Lower leg skin (tissue), 4 donors: ENCODE measurements at regions not wholly inside any gene's neighbourhood (a gene's known extent, or its start where the extent isn't known, plus 50 kb on each side); places are given as distances from the start of the nearest gene placed in this dataset.

Experiments used
- DNase-seq, 2 donors: peaks; one replicate each; pipeline ENCODE4 v3.0.0-alpha.2; 2019; ENCODE audit warnings: low spot score in 2 of 2
- H3K4me3 ChIP-seq: fragments of 200-600 bp; sonication (generic); 2 replicates; pipeline ENCODE4 v1.5.1; 2017; ENCODE audit warnings: mild to moderate bottlenecking, low read depth; ENCODE audit not compliant: poor library complexity, severe bottlenecking
- CTCF ChIP-seq, 3 donors: fragments of 450-650 bp; IDR thresholded peaks; one replicate each; pipeline ENCODE4 v1.5.1; 2016; ENCODE audit warnings: antibody characterized with exemption in 3 of 3, mild to moderate bottlenecking in 3 of 3, moderate library complexity in 2 of 3
- POLR2A ChIP-seq, 2 donors: fragments of 450-650 bp; IDR thresholded peaks; one replicate each; pipeline ENCODE4 v1.6.1; 2016 to 2017; ENCODE audit warnings: antibody characterized with exemption in 2 of 2, mild to moderate bottlenecking in 1 of 2, moderate library complexity in 1 of 2
- WGBS, 2 donors: methylation state at CpG; one replicate each; pipeline ENCODE4 v1.1.5; 2018; 5-methylcytosine and 5-hydroxymethylcytosine counted together
- intact Hi-C: fragments of 100-400 bp; cut with DNase I; formaldehyde crosslinking; loops from one replicate; pipeline ENCODE4 v1.15.0; 2023; ENCODE audit warnings: low total_unique reads

GRCh38 chr4:187364851-187365250, 630.7 kb upstream of the ZFP42 start:
- TF ChIP-seq CTCF (IDR thresholded peaks at IDR 0.05) = no peak
- H3K4me3 ChIP-seq = no peak overlapping the region
- WGBS, 2 donors = 91 to 95% methylated on average over 7 of the region's 7 CpGs
- DNase-seq = no peak
- intact Hi-C loops = no loop called here

GRCh38 chr4:187366530-187366929, 629.0 kb upstream of the ZFP42 start:
- DNase-seq = no peak
- WGBS, 2 donors = 79 to 86% methylated on average over 3 of the region's 3 CpGs
- no peak overlapping the region for H3K4me3 ChIP-seq
- intact Hi-C loops = no loop called here
- no peak for TF ChIP-seq POLR2A (IDR thresholded peaks at IDR 0.05)
- no peak for TF ChIP-seq CTCF (IDR thresholded peaks at IDR 0.05)

GRCh38 chr4:187370918-187371317, 624.7 kb upstream of the ZFP42 start:
- no peak for TF ChIP-seq POLR2A (IDR thresholded peaks at IDR 0.05)
- TF ChIP-seq CTCF (IDR thresholded peaks at IDR 0.05) = no peak
- no peak for DNase-seq
- intact Hi-C loops = no loop called here
- no peak overlapping the region for H3K4me3 ChIP-seq

- intact Hi-C loops = no loop called here
These were observed 617.1 kb upstream of the ZFP42 start for GRCh38 chr4:187378441-187378840.

GRCh38 chr4:187380181-187380581, 615.4 kb upstream of the ZFP42 start:
- intact Hi-C loops = no loop called here
- H3K4me3 ChIP-seq = no peak overlapping the region
- TF ChIP-seq CTCF (IDR thresholded peaks at IDR 0.05) = no peak
- no peak for TF ChIP-seq POLR2A (IDR thresholded peaks at IDR 0.05)
- 82 to 91% methylated on average over 4 of the region's 4 CpGs for WGBS, 2 donors
- DNase-seq = no peak

More at GRCh38 chr4:187378441-187378840, 617.1 kb upstream of the ZFP42 start:
- no peak for DNase-seq
- no peak overlapping the region for H3K4me3 ChIP-seq
- TF ChIP-seq POLR2A (IDR thresholded peaks at IDR 0.05) = no peak
- no peak for TF ChIP-seq CTCF (IDR thresholded peaks at IDR 0.05)
- WGBS, 2 donors = 76% methylated on average over 3 of the region's 3 CpGs

GRCh38 chr4:187383181-187383580, 612.4 kb upstream of the ZFP42 start:
- TF ChIP-seq POLR2A (IDR thresholded peaks at IDR 0.05) = no peak
- TF ChIP-seq CTCF (IDR thresholded peaks at IDR 0.05) = no peak
- no peak for DNase-seq
- H3K4me3 ChIP-seq = no peak overlapping the region
- intact Hi-C loops = no loop called here
